ENCODE measurements at regions not wholly inside any gene's neighbourhood (a gene's known extent, or its start where the extent isn't known, plus 50 kb on each side); places are given as distances from the start of the nearest gene placed in this dataset.
"Not testable (repeated sequence)": the region's sequence is repeated elsewhere in the genome, so short reads cannot be mapped to it uniquely, and the experiment has no call there.

DNA sequence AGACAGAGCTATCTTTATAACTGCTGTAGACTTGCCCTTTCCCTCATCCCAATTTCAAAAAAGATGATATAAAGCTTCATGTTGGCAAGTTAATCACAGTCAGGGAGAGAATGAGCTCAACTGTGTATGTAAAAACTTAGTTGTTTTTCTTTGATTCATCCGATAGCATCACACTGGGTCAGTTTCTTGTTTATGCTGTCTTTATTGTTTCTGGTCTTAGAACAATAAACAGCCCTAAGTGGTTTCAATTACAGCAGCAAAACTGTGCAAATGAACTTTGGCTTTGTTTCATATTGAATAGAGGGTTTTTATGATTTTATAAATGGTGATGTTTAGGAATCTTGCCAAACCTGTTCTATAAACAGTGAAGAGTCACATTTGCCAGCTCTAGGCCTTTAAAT lies 423.8 kb upstream of the CXADR start:
- no peaks in the 10 kb centered on the region for H3K27me3 ChIP-seq (ENCODE audit: control insufficient read depth in 2 of 2, insufficient read depth in 1 of 2, low read length in 1 of 2)
- WGBS, result 81% methylated on average over 1 of the region's 1 CpG
- no peak for DNase-seq (ENCODE audit: low read depth in 6 of 9, low spot score in 9 of 9)
- no peak overlapping the region for H3K27ac ChIP-seq (ENCODE audit: low read depth in 1 of 2, low read length in 1 of 2)
- no peak overlapping the region for H3K4me3 ChIP-seq (ENCODE audit: low read length in 2 of 2)
- no peaks in the 10 kb centered on the region for H3K4me1 ChIP-seq (ENCODE audit: control insufficient read depth in 2 of 2, insufficient read depth in 2 of 2, low read length in 2 of 2)
- H3K9me3 ChIP-seq (ENCODE audit: control insufficient read depth in 2 of 2, insufficient read depth in 1 of 2, low read length in 1 of 2), result peaks cover 2 to 3% of the 10 kb centered on the region in 2 donors
- no peaks in the 10 kb centered on the region for H3K36me3 ChIP-seq (ENCODE audit: control insufficient read depth in 2 of 2, insufficient read depth in 2 of 2, low read length in 1 of 2)

DNA sequence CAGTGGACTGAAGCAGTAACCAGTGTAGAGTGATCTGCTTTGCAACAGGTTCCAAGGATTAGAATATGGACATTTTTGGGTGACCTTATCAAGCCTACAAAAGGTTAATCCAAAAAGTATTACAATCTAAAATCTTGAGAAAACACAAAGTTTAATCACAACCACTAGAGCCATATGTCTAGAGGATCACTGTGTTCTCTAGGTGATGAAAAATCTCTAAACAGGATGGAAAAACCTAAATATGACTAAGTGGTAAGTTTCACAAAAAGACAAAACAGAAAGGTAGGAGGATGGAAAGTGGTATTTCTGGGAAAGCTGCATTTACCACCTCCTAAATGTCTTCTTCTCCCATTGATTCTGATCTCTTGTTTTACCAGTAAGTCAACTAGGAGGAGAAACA lies 411.1 kb upstream of the CXADR start:
- no peak overlapping the region for H3K4me3 ChIP-seq (ENCODE audit: low read length in 2 of 2)
- H3K27ac ChIP-seq (ENCODE audit: low read depth in 1 of 2, low read length in 1 of 2), result no peak overlapping the region
- no peaks in the 10 kb centered on the region for H3K4me1 ChIP-seq (ENCODE audit: control insufficient read depth in 2 of 2, insufficient read depth in 2 of 2, low read length in 2 of 2)
- no peaks in the 10 kb centered on the region for H3K36me3 ChIP-seq (ENCODE audit: control insufficient read depth in 2 of 2, insufficient read depth in 2 of 2, low read length in 1 of 2)
- H3K27me3 ChIP-seq (ENCODE audit: control insufficient read depth in 2 of 2, insufficient read depth in 1 of 2, low read length in 1 of 2), result no peaks in the 10 kb centered on the region
- DNase-seq (ENCODE audit: low read depth in 6 of 9, low spot score in 9 of 9), result no peak
- peaks cover 0 to 14% of the 10 kb centered on the region in 2 donors for H3K9me3 ChIP-seq (ENCODE audit: control insufficient read depth in 2 of 2, insufficient read depth in 1 of 2, low read length in 1 of 2)

DNA sequence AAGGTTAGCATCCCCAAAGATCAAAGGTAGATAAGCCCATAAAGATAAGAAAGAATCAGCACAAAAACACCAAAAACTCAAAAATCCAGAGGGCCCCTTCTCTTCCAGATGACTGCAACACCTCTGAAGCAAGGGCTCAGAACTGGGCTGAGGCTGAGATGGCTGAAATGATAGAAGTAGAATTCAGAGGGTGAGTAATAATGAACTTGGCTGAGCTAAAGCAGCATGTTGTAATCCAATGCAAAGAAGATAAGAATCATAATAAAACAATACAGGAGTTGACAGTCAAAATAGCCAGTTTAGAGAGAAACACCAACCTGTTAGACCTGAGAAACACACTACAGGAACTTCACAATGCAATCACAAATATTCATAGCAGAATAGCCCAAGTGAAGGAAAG lies 406.9 kb upstream of the CXADR start:
- H3K27ac ChIP-seq (ENCODE audit: low read depth in 1 of 2, low read length in 1 of 2), result no peak overlapping the region
- H3K27me3 ChIP-seq (ENCODE audit: control insufficient read depth in 2 of 2, insufficient read depth in 1 of 2, low read length in 1 of 2), result no peaks in the 10 kb centered on the region
- H3K4me3 ChIP-seq (ENCODE audit: low read length in 2 of 2), result no peak overlapping the region
- no peaks in the 10 kb centered on the region for H3K36me3 ChIP-seq (ENCODE audit: control insufficient read depth in 2 of 2, insufficient read depth in 2 of 2, low read length in 1 of 2)
- H3K4me1 ChIP-seq (ENCODE audit: control insufficient read depth in 2 of 2, insufficient read depth in 2 of 2, low read length in 2 of 2), result no peaks in the 10 kb centered on the region
- no peak for DNase-seq (ENCODE audit: low read depth in 6 of 9, low spot score in 9 of 9)
- H3K9me3 ChIP-seq (ENCODE audit: control insufficient read depth in 2 of 2, insufficient read depth in 1 of 2, low read length in 1 of 2), result peaks cover 1 to 21% of the 10 kb centered on the region in 2 donors

DNA sequence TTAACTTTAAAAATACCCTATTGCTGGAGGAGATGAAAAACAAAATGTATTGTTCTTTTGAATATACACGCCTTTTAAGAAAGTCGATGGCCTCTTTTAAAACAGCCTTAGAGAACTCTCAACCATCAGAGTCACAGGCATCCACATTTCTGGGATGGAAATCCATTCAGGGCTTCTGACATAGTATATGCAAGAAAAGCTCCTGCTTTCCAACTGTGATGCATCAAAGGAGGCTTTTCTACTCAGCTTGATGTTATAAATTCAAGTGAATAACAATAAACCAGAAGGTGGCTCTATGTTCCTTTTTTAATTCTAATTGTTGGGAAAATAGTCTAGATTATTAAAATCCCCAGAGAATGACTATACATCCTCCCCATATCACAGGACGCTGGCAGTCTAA lies 398.8 kb upstream of the CXADR start:
- Histone ChIP-seq H3K27ac (ENCODE audit: low read depth in 1 of 2, low read length in 1 of 2) (no peak overlapping the region), H3K4me3 (ENCODE audit: low read length in 2 of 2) (no peak overlapping the region), H3K9me3 (ENCODE audit: control insufficient read depth in 2 of 2, insufficient read depth in 1 of 2, low read length in 1 of 2) (peaks cover 2 to 7% of the 10 kb centered on the region in 2 donors), H3K27me3 (ENCODE audit: control insufficient read depth in 2 of 2, insufficient read depth in 1 of 2, low read length in 1 of 2) (no peaks in the 10 kb centered on the region), H3K36me3 (ENCODE audit: control insufficient read depth in 2 of 2, insufficient read depth in 2 of 2, low read length in 1 of 2) (no peaks in the 10 kb centered on the region), H3K4me1 (ENCODE audit: control insufficient read depth in 2 of 2, insufficient read depth in 2 of 2, low read length in 2 of 2) (no peaks in the 10 kb centered on the region)
- no peak for DNase-seq (ENCODE audit: low read depth in 6 of 9, low spot score in 9 of 9)
- 82% methylated on average over 3 of the region's 3 CpGs for WGBS

DNA sequence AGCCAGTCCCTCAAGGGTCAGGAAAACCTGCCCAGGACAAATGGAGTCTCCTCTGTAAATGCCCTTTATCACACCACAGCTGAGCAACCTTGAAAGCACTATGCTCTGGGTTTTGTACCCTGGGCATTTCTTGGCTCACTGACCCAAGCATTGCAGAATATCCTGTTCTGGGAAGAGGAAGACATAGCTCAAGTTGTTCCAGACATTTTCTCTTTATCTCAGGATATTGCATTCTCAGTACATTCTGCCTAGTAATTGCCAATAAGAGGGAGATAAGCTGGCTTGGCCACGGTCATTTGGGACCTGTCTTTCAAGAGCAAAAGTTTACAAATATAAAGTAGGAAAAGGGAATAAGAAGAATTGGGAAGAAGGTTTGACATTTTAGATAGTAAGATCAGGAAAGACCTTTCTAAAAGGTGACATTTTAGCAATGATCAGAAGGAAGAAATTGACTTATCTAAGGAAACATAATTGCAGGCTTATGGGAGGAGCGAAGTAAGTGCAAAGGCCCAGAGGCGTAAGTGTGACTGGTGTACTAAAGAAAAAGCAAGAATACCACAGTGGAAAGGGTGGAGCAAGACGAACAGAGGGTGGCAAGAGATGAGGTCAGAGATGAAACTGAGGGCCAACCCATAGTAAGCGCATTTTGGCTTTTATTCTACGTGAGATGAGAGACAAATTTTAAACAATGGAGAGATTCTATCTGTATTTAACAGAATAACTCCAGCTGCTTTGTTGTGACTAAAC lies 394.0 kb upstream of the CXADR start:
- no peak overlapping the region for H3K4me3 ChIP-seq (ENCODE audit: low read length in 2 of 2)
- 80% methylated on average over 6 of the region's 6 CpGs for WGBS
- H3K27ac ChIP-seq (ENCODE audit: low read depth in 1 of 2, low read length in 1 of 2), result no peak overlapping the region

DNA sequence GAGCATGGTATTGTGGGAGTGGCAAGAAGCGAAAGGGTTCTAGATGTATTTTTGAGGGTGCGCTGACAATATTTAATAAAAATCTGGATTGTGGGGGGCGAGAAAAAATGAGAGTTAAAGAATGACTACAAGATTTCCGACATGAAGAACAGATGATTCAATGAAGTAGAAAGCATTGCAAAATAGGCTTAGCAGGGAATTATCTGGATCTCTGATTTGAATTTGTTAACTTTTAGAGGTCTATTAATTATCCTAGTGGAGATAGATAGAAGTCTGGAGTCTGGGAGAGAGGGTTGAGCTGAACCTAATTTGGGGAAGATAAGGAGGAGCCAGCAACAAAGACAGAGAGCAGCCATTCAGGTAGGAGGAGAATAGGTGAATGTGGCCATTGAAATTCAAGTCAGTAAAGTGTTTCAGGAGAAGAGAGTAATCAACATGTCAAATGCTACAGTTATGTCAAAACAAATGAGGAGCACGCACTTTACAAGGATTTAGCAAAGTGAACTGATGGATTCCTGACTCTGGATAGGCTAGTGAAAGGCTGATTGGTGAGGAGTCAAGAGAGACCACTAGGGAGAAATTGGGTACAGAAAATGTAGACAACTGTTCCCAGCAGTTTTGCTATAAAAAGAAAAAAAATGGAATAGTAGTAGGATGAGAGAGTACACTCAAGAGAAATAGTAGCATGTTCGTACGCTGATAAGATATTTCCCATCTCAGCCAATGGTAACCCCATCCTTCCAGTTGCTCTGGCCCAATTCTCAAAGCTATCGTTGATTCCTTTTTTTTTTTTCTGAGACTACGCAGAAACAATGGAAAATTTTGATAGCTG lies 393.2 kb upstream of the CXADR start:
- no peaks in the 10 kb centered on the region for H3K36me3 ChIP-seq (ENCODE audit: control insufficient read depth in 2 of 2, insufficient read depth in 2 of 2, low read length in 1 of 2)
- H3K4me1 ChIP-seq (ENCODE audit: control insufficient read depth in 2 of 2, insufficient read depth in 2 of 2, low read length in 2 of 2), result no peaks in the 10 kb centered on the region
- no peak for DNase-seq (ENCODE audit: low read depth in 6 of 9, low spot score in 9 of 9)
- H3K4me3 ChIP-seq (ENCODE audit: low read length in 2 of 2), result no peak overlapping the region
- 88% methylated on average over 9 of the region's 9 CpGs for WGBS
- no peak overlapping the region for H3K27ac ChIP-seq (ENCODE audit: low read depth in 1 of 2, low read length in 1 of 2)
- H3K9me3 ChIP-seq (ENCODE audit: control insufficient read depth in 2 of 2, insufficient read depth in 1 of 2, low read length in 1 of 2), result peaks cover 0 to 1% of the 10 kb centered on the region in 2 donors
- no peaks in the 10 kb centered on the region for H3K27me3 ChIP-seq (ENCODE audit: control insufficient read depth in 2 of 2, insufficient read depth in 1 of 2, low read length in 1 of 2)

More for the DNA sequence above, 394.0 kb upstream of the CXADR start:
- Histone ChIP-seq H3K4me1 (ENCODE audit: control insufficient read depth in 2 of 2, insufficient read depth in 2 of 2, low read length in 2 of 2) (no peaks in the 10 kb centered on the region), H3K27me3 (ENCODE audit: control insufficient read depth in 2 of 2, insufficient read depth in 1 of 2, low read length in 1 of 2) (no peaks in the 10 kb centered on the region), H3K9me3 (ENCODE audit: control insufficient read depth in 2 of 2, insufficient read depth in 1 of 2, low read length in 1 of 2) (peaks cover 0 to 1% of the 10 kb centered on the region in 2 donors), H3K36me3 (ENCODE audit: control insufficient read depth in 2 of 2, insufficient read depth in 2 of 2, low read length in 1 of 2) (no peaks in the 10 kb centered on the region)
- no peak for DNase-seq (ENCODE audit: low read depth in 6 of 9, low spot score in 9 of 9)

DNA sequence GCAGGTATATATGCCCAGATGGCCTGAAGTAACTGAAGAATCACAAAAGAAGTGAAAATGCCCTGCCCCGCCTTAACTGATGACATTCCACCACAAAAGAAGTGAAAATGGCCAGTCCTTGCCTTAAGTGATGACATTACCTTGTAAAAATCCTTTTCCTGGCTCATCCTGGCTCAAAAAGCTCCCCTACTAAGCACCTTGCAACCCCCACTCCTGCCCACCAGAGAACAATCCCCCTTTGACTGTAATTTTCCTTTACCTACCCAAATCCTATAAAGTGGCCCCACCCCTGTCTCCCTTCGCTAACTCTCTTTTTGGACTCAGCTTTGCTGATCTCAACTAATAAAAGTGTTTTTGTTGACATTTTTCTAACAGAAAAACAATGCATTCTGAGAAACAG lies 385.4 kb upstream of the CXADR start:
- H3K27ac ChIP-seq (ENCODE audit: low read depth in 1 of 2, low read length in 1 of 2); H3K4me3 ChIP-seq (ENCODE audit: low read length in 2 of 2); H3K36me3 ChIP-seq (ENCODE audit: control insufficient read depth in 2 of 2, insufficient read depth in 2 of 2, low read length in 1 of 2); H3K27me3 ChIP-seq (ENCODE audit: control insufficient read depth in 2 of 2, insufficient read depth in 1 of 2, low read length in 1 of 2); H3K4me1 ChIP-seq (ENCODE audit: control insufficient read depth in 2 of 2, insufficient read depth in 2 of 2, low read length in 2 of 2); DNase-seq (ENCODE audit: low read depth in 6 of 9, low spot score in 9 of 9); H3K9me3 ChIP-seq (ENCODE audit: control insufficient read depth in 2 of 2, insufficient read depth in 1 of 2, low read length in 1 of 2): not testable (repeated sequence)
- 66% methylated on average over 2 of the region's 2 CpGs for WGBS

DNA sequence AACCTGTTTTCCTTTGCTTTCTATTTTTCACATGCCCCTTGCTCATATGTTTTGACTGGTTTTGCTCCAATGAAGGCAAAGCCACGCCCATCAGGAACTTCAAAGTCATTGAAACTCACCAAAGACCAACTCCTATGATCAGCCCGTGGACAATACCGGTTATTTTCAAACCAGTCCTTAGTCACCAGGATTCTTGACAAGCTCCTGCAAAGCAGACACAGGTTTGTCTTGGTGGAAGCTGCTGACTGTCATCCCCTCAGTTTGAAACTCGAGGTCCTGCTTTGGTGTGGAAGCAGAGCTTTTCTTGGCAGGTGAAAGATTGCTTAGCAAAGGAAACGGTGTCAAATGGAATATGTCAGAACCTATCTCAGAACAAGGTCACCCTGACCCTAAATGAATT lies 384.7 kb upstream of the CXADR start:
- Histone ChIP-seq H3K27ac (ENCODE audit: low read depth in 1 of 2, low read length in 1 of 2) (no peak overlapping the region), H3K27me3 (ENCODE audit: control insufficient read depth in 2 of 2, insufficient read depth in 1 of 2, low read length in 1 of 2) (no peaks in the 10 kb centered on the region), H3K36me3 (ENCODE audit: control insufficient read depth in 2 of 2, insufficient read depth in 2 of 2, low read length in 1 of 2) (no peaks in the 10 kb centered on the region), H3K9me3 (ENCODE audit: control insufficient read depth in 2 of 2, insufficient read depth in 1 of 2, low read length in 1 of 2) (peaks cover 0 to 15% of the 10 kb centered on the region in 2 donors), H3K4me1 (ENCODE audit: control insufficient read depth in 2 of 2, insufficient read depth in 2 of 2, low read length in 2 of 2) (no peaks in the 10 kb centered on the region), H3K4me3 (ENCODE audit: low read length in 2 of 2) (no peak overlapping the region)
- no peak for DNase-seq (ENCODE audit: low read depth in 6 of 9, low spot score in 9 of 9)
- WGBS, result 74% methylated on average over 5 of the region's 5 CpGs

DNA sequence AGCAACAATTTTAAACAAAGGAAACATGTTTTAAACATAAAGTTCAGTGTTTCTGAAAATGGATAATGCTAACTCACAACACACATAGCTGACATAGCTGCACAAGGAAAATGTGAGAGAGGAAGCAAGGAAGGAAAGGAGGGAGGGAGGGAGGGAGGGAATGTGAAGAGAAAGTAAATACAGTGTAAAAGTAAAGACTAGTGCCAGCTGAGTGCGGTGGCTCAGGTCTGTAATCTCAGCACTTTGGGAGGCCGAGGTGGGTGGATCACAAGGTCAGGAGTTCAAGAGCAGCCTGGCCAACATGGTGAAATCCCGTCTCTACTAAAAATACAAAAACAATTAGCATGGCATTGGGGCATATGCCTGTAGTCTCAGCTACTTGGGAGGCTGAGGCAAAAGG lies 373.7 kb upstream of the CXADR start:
- not testable (repeated sequence) for H3K36me3 ChIP-seq (ENCODE audit: control insufficient read depth in 2 of 2, insufficient read depth in 2 of 2, low read length in 1 of 2); H3K27ac ChIP-seq (ENCODE audit: low read depth in 1 of 2, low read length in 1 of 2); H3K4me3 ChIP-seq (ENCODE audit: low read length in 2 of 2); DNase-seq (ENCODE audit: low read depth in 6 of 9, low spot score in 9 of 9); H3K9me3 ChIP-seq (ENCODE audit: control insufficient read depth in 2 of 2, insufficient read depth in 1 of 2, low read length in 1 of 2); H3K27me3 ChIP-seq (ENCODE audit: control insufficient read depth in 2 of 2, insufficient read depth in 1 of 2, low read length in 1 of 2); H3K4me1 ChIP-seq (ENCODE audit: control insufficient read depth in 2 of 2, insufficient read depth in 2 of 2, low read length in 2 of 2)
- WGBS, result 82% methylated on average over 3 of the region's 3 CpGs
